ENCODE measurements at regions not wholly inside any gene's neighbourhood (a gene's known extent, or its start where the extent isn't known, plus 50 kb on each side); places are given as distances from the start of the nearest gene placed in this dataset.

DNA sequence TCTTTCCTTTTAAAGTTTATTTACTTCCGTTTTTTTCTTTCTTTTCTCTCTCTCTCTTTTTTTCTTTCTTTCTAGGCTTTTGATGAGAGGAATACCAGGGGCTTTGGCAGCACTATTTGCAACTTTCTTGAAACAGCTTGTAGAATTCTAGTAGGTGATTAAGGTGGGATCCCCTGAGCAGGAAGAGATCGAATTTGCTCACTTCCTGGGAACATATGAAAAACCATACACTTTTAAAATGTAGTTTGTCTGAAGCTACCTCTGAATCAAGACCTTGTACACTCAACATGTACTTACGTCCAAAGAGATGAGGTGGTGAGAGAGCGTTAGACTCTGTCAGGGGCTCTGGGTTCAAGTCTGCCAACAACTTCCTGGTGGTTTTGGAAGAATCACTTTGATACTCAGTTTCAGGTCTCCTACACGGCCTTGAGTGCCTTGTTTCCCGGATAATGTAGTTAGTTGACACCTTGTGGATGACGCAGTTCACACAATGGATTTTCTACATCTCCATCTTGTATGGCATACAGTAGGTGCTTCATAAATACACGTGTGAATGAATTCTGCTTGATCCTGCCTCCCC lies 229.1 kb downstream of the MYCN start:
- TF ChIP-seq SUZ12 (IDR thresholded peaks at IDR 0.05; ENCODE audit: extremely low read depth, insufficient read depth, insufficient read length) (no peak), YY1 (IDR thresholded peaks at IDR 0.05; ENCODE audit: insufficient read depth, insufficient read length) (no peak), ZNF274 (IDR thresholded peaks at IDR 0.05; ENCODE audit: low read depth, low read length) (no peak)
